ENCODE measurements at regions not wholly inside any gene's neighbourhood (a gene's known extent, or its start where the extent isn't known, plus 50 kb on each side); places are given as distances from the start of the nearest gene placed in this dataset.

DNA sequence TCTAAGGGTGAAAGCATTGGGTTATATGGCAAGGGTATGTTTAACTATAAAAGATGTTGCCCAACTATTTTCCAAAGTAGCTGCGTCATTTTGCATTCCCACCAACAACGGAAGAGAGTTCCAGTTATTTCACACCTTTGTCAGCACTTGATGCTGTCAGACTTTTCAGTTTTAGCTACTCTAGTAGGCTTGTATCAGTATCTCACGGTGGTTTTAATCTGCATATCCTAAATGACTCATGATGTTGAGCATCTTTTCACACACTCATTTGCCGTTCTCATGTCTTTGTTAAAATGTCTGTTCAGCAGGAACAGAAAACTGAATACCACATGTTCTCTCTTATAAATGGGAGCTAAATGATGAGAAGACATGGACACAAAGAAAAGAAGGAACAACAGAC lies 122.3 kb downstream of the RNASET2 start:
- TF ChIP-seq OSR1 (CRISPR knock-in tag; IDR thresholded peaks at IDR 0.05) (no peak), ZC3H10 (CRISPR knock-in tag; IDR thresholded peaks at IDR 0.05) (no peak), RARB (CRISPR knock-in tag; IDR thresholded peaks at IDR 0.05) (no peak), TOX (CRISPR knock-in tag; IDR thresholded peaks at IDR 0.05; ENCODE audit: borderline replicate concordance) (no peak)
- TF ChIP-seq, protein P1, sequence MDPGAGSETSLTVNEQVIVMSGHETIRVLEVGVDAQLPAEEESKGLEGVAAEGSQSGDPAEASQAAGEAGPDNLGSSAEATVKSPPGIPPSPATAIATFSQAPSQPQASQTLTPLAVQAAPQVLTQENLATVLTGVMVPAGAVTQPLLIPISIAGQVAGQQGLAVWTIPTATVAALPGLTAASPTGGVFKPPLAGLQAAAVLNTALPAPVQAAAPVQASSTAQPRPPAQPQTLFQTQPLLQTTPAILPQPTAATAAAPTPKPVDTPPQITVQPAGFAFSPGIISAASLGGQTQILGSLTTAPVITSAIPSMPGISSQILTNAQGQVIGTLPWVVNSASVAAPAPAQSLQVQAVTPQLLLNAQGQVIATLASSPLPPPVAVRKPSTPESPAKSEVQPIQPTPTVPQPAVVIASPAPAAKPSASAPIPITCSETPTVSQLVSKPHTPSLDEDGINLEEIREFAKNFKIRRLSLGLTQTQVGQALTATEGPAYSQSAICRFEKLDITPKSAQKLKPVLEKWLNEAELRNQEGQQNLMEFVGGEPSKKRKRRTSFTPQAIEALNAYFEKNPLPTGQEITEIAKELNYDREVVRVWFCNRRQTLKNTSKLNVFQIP (CRISPR knock-in tag; IDR thresholded peaks at IDR 0.05; ENCODE audit: borderline replicate concordance, low read depth), result no peak
- ATAC-seq, result no peak

DNA sequence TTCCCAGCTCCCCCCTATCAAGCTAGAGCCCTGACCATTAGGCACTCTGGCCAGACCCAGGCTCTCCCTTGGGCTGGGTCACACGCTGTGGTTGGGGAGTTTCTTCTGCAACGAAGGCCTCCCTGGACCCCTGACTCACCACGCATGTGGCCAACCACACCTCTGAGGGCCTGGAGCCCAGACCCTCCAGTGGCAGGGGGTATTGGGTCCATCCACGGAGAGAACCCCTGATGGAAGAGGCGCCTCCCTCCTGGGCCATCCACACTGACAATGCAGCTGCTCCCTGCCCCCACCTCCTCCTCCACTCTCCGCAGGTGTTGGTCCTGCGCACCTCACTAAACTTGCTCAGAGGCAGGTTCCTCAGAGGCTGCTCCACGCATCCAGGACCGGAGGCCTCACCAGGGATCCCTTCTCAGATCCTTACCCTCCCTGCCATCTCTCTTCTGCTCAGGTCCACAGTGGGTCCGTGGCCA lies 125.4 kb downstream of the RNASET2 start:
- no peak for ATAC-seq
- TF ChIP-seq ARNTL (CRISPR knock-in tag; IDR thresholded peaks at IDR 0.05; ENCODE audit: borderline replicate concordance, low read depth), result no peak
- TF ChIP-seq ESRRG (CRISPR knock-in tag; IDR thresholded peaks at IDR 0.05), result no peak
- TF ChIP-seq, protein P2, sequence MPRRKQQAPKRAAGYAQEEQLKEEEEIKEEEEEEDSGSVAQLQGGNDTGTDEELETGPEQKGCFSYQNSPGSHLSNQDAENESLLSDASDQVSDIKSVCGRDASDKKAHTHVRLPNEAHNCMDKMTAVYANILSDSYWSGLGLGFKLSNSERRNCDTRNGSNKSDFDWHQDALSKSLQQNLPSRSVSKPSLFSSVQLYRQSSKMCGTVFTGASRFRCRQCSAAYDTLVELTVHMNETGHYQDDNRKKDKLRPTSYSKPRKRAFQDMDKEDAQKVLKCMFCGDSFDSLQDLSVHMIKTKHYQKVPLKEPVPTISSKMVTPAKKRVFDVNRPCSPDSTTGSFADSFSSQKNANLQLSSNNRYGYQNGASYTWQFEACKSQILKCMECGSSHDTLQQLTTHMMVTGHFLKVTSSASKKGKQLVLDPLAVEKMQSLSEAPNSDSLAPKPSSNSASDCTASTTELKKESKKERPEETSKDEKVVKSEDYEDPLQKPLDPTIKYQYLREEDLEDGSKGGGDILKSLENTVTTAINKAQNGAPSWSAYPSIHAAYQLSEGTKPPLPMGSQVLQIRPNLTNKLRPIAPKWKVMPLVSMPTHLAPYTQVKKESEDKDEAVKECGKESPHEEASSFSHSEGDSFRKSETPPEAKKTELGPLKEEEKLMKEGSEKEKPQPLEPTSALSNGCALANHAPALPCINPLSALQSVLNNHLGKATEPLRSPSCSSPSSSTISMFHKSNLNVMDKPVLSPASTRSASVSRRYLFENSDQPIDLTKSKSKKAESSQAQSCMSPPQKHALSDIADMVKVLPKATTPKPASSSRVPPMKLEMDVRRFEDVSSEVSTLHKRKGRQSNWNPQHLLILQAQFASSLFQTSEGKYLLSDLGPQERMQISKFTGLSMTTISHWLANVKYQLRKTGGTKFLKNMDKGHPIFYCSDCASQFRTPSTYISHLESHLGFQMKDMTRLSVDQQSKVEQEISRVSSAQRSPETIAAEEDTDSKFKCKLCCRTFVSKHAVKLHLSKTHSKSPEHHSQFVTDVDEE (CRISPR knock-in tag; IDR thresholded peaks at IDR 0.05), result no peak
- TF ChIP-seq PPARA (CRISPR knock-in tag; IDR thresholded peaks at IDR 0.05; ENCODE audit: borderline replicate concordance), result no peak
- TF ChIP-seq ZC3H10 (CRISPR knock-in tag; IDR thresholded peaks at IDR 0.05), result no peak

DNA sequence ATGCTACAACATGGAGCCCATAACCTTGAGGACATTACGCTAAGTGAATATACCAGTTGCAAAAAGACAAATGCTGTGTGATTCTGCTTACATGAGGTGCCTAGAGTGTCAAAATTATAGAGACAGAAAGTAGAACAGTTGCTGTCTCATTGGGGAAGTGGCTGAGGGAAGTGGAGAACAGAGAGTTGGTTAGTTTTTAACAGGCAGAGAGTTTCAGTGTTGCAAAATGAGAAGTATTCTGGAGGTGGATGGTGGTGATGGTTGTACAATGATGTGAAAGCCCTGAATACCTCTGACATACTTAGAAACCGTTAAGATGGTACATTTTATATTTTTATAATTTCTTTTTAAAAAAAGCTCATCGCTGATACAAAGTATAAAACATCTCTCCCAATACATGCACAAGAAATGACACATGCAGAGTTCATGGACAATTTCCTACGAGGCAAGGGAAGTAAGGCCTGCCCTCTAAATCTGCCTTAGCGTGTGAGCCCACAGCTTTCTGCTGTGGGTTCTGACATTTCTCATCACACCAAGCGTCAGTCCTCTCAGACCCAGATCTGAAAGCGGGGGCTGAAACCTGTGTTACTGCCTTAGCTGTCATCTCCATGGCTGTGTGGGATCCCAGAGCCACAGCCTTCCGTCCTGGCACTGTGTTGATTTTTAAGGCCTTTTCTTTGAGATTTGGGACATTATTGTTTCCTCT lies 126.0 kb downstream of the RNASET2 start:
- ATAC-seq, result no peak
- no peak for TF ChIP-seq ZNF8 (CRISPR knock-in tag; IDR thresholded peaks at IDR 0.05)

DNA sequence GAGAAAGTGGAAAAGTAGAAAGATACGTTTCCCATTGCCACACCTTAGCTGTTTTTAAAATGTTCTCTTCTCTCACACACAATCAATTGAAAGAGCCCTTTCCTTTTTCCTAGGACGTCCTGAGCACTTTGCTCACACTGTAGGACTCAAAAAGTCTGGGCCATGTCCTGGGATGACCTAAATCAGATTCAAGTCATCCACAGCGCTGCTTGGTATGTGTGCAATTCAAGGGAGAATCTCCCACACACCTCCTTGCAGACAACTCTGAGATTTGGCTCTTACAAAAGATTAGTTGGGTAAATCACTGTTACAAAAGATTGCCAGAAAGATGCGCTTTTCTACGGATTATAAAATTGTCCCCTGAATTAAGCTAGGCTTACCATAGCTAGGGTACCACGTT lies 130.1 kb downstream of the RNASET2 start:
- TF ChIP-seq CSRNP3 (CRISPR knock-in tag; IDR thresholded peaks at IDR 0.05) (no peak), PATZ1 (CRISPR knock-in tag; IDR thresholded peaks at IDR 0.05; ENCODE audit: borderline replicate concordance) (no peak), ZFP3 (CRISPR knock-in tag; IDR thresholded peaks at IDR 0.05) (no peak), ZNF70 (CRISPR knock-in tag; IDR thresholded peaks at IDR 0.05) (no peak), ISL1 (CRISPR knock-in tag; IDR thresholded peaks at IDR 0.05) (no peak), ZNF8 (CRISPR knock-in tag; IDR thresholded peaks at IDR 0.05) (no peak), ESRRG (CRISPR knock-in tag; IDR thresholded peaks at IDR 0.05) (no peak), CSDC2 (CRISPR knock-in tag; IDR thresholded peaks at IDR 0.05) (no peak), TCF4 (CRISPR knock-in tag; IDR thresholded peaks at IDR 0.05; ENCODE audit: borderline replicate concordance) (no peak), ARNTL (CRISPR knock-in tag; IDR thresholded peaks at IDR 0.05; ENCODE audit: borderline replicate concordance, low read depth) (no peak)
- TF ChIP-seq, protein P1 (CRISPR knock-in tag; IDR thresholded peaks at IDR 0.05; ENCODE audit: borderline replicate concordance, low read depth), result no peak
- ATAC-seq, result peak; percentile 35; the same call in 1 of the 3 replicates

Data from SK-N-SH treated with all-trans-retinoic acid at 6 μM for 48 hours (cell line).